HG03378 (cell line): ENCODE measurements at regions not wholly inside any gene's neighbourhood (a gene's known extent, or its start where the extent isn't known, plus 50 kb on each side); places are given as distances from the start of the nearest gene placed in this dataset.
"Not testable (repeated sequence)": the region's sequence is repeated elsewhere in the genome, so short reads cannot be mapped to it uniquely, and the experiment has no call there.

Experiments used
- ATAC-seq: cut with Tn5 transposase; IDR thresholded peaks from one replicate; pipeline ENCODE4 v1.9.1; 2021; ENCODE audit warnings: mild to moderate bottlenecking, moderate library complexity; ENCODE audit not compliant: unreplicated experiment

GRCh38 chr1:238672806-238673205 is 713.6 kb upstream of the CHRM3 start:
- no peak for ATAC-seq

GRCh38 chr1:238672262-238672661 is 714.1 kb upstream of the CHRM3 start:
- no peak for ATAC-seq

- ATAC-seq, result no peak
Observed at GRCh38 chr1:238664139-238664538, 722.2 kb upstream of the CHRM3 start.

GRCh38 chr1:238660849-238661248 is 725.5 kb upstream of the CHRM3 start:
- no peak for ATAC-seq

- no peak for ATAC-seq
Observed at GRCh38 chr1:238658763-238659162, 727.6 kb upstream of the CHRM3 start.

GRCh38 chr1:238653693-238654321 is 732.6 kb upstream of the CHRM3 start:
- no peak for ATAC-seq

- ATAC-seq, result no peak
Observed at GRCh38 chr1:238652346-238652968, 733.9 kb upstream of the CHRM3 start.

GRCh38 chr1:238649200-238649599 is 737.2 kb upstream of the CHRM3 start:
- ATAC-seq, result no peak

GRCh38 chr1:238648751-238649150 is 737.6 kb upstream of the CHRM3 start:
- no peak for ATAC-seq

GRCh38 chr1:238648296-238648695 is 738.1 kb upstream of the CHRM3 start:
- no peak for ATAC-seq

- ATAC-seq, result no peak
Observed at GRCh38 chr1:238647877-238648276, 738.5 kb upstream of the CHRM3 start.

- ATAC-seq, result no peak
Observed at GRCh38 chr1:238642231-238642630, 744.1 kb upstream of the CHRM3 start.

- no peak for ATAC-seq
Observed at GRCh38 chr1:238639861-238640260, 746.5 kb upstream of the CHRM3 start.

GRCh38 chr1:238628110-238628509 is 737.4 kb upstream of the ZP4 start:
- no peak for ATAC-seq

- no peak for ATAC-seq
Observed at GRCh38 chr1:238624776-238625175, 734.1 kb upstream of the ZP4 start.

- no peak for ATAC-seq
Observed at GRCh38 chr1:238621405-238621804, 730.7 kb upstream of the ZP4 start.

- no peak for ATAC-seq
Observed at GRCh38 chr1:238619652-238620051, 728.9 kb upstream of the ZP4 start.

GRCh38 chr1:238611406-238611805 is 720.7 kb upstream of the ZP4 start:
- ATAC-seq, result no peak

GRCh38 chr1:238608144-238608543 is 717.4 kb upstream of the ZP4 start:
- ATAC-seq, result no peak

- ATAC-seq, result no peak
Observed at GRCh38 chr1:238606896-238607295, 716.2 kb upstream of the ZP4 start.

- no peak for ATAC-seq
Observed at GRCh38 chr1:238606457-238606856, 715.7 kb upstream of the ZP4 start.

GRCh38 chr1:238604357-238604756 is 713.6 kb upstream of the ZP4 start:
- no peak for ATAC-seq

- not testable (repeated sequence) for ATAC-seq
Observed at GRCh38 chr1:238601604-238602003, 710.9 kb upstream of the ZP4 start.
